ENCODE measurements at regions not wholly inside any gene's neighbourhood (a gene's known extent, or its start where the extent isn't known, plus 50 kb on each side); places are given as distances from the start of the nearest gene placed in this dataset.
"Not testable (repeated sequence)": the region's sequence is repeated elsewhere in the genome, so short reads cannot be mapped to it uniquely, and the experiment has no call there.

DNA sequence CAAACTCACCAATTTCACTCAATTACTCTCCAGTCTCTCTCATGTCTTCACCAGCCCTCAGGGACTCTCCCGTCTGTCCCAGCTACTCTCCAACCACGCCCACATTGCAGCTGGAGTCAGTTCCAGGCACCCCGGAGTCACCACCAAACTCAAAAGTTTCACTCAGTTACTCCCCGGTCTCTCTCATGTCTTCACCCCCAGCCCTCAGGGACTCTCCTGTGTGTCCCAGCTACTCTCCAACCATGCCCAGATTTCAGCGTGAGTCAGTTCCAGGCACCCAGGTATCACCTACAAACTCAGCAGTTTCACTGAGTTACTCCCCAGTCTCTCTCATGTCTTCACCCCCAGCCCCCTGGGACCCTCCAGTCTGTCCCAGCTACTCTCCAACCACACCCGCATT is 528.8 kb downstream of the CWH43 start:
- not testable (repeated sequence) for TF ChIP-seq POLR2AphosphoS5, POLR2A (IDR thresholded peaks at IDR 0.05)
- TF ChIP-seq, protein P1, sequence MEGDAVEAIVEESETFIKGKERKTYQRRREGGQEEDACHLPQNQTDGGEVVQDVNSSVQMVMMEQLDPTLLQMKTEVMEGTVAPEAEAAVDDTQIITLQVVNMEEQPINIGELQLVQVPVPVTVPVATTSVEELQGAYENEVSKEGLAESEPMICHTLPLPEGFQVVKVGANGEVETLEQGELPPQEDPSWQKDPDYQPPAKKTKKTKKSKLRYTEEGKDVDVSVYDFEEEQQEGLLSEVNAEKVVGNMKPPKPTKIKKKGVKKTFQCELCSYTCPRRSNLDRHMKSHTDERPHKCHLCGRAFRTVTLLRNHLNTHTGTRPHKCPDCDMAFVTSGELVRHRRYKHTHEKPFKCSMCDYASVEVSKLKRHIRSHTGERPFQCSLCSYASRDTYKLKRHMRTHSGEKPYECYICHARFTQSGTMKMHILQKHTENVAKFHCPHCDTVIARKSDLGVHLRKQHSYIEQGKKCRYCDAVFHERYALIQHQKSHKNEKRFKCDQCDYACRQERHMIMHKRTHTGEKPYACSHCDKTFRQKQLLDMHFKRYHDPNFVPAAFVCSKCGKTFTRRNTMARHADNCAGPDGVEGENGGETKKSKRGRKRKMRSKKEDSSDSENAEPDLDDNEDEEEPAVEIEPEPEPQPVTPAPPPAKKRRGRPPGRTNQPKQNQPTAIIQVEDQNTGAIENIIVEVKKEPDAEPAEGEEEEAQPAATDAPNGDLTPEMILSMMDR (IDR thresholded peaks at IDR 0.05 in 8 of 11, conservative IDR thresholded peaks at IDR 0.05 in 3 of 11), result not testable (repeated sequence)

Measured in spleen (tissue), 7 donors.